CD4-positive, alpha-beta T cell treated with Interleukin-17A for 4 hours (primary cell): ENCODE measurements at regions not wholly inside any gene's neighbourhood (a gene's known extent, or its start where the extent isn't known, plus 50 kb on each side); places are given as distances from the start of the nearest gene placed in this dataset.
"Not testable (repeated sequence)": the region's sequence is repeated elsewhere in the genome, so short reads cannot be mapped to it uniquely, and the experiment has no call there.

Experiments used
- DNase-seq: peaks from one replicate; pipeline ENCODE4 v3.0.0-alpha.2; 2020; ENCODE audit warnings: mixed read lengths

- not testable (repeated sequence) for DNase-seq
Observed at GRCh38 chr5:89164703-89165102, 281.7 kb upstream of the MEF2C start.

DNA sequence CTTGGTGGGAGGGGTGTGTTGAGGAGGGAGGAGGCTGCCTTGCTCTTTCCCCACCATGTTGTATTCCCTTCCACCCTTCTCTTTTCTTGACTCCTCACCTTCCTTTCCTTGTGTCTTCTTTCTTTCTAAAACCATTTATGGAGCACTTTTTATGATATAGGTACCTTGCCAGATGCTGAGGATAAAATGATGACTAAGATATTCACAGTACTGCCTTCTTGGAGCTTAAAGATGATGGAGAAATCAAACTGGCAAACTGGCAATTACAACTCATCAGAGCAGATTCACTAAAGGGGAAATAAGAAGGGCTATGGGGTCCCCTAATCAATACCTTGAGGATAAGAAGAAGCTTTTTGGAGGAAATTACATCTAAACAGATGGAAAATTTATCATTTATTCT is 273.2 kb upstream of the MEF2C start:
- DNase-seq: no peak

DNA sequence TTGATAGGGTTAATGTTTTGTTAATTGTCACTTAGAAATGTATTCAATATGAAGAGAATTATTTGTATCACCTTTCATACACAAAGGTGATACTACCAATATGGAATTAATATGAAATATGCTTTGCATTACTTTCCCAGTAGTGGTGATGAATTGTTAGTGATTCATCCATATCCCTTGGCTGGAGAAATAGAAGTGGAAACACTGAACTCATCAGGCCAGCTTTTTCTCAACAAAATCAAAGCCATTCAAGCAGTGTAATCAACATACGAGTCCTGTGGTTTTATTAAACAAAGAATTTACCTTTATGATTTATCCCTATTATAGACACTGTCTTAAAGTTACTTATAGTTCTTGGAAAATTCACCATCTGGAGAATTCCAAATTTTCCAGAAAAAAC is 264.0 kb upstream of the MEF2C start:
- DNase-seq: no peak

GRCh38 chr5:89137148-89137547 is 254.2 kb upstream of the MEF2C start:
- DNase-seq: no peak

DNA sequence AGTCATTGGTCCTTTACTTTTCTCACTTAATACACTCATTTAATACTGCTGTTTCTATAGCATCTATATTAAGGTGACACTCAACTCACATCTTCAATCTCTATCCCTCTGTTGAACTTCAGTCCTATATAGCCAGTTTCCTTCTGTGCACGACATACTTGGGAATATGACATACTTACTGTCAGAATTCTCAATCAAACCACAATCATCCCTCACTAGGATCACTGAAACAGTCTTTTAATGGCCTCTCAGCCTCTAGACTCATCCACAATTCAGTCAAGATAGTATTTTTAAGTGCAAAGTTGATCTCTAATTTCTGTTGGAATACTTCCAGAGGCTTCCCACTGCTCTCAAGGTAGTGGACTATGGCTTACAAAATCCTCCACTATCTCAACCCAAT is 251.0 kb upstream of the MEF2C start:
- DNase-seq: no peak

GRCh38 chr5:89133129-89133528 is 250.1 kb upstream of the MEF2C start:
- DNase-seq: no peak

DNA sequence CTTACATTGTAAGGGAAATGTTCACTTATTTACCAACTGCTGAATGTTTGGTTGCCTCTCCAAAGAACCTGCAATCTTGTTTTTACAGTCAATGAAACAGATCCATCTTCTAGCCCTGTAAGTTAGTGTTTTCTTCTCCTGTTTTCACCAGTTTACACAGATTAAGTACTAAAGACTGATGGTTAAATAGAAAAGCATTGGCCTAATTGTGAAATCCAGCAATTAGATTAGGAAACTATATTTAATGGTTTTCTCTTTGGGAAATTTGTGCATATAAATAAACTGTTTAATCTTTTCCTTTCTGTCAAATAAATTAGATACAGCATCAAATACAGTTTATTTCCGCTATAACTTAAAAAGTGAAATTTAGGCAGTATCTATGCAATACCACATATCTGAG is 247.9 kb upstream of the MEF2C start:
- DNase-seq: no peak

DNA sequence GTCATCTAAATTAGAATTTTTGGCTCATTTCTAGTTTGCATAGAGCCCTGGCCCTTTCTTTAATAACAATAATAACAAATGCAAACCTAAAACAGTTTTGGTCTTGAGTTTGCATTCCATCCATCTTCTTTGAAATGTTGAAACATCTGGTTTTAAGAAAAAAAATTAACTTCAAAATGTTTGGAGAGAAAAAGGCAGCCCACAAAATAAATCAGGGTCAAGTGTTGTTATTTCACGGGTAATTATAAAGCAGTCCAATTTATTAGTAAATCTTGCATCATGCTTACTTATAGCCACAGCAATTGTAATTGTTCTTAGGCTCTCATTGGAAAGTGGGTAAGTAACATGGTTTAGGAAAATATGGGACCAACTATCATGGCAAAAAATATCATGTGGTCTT is 247.0 kb upstream of the MEF2C start:
- DNase-seq: no peak

DNA sequence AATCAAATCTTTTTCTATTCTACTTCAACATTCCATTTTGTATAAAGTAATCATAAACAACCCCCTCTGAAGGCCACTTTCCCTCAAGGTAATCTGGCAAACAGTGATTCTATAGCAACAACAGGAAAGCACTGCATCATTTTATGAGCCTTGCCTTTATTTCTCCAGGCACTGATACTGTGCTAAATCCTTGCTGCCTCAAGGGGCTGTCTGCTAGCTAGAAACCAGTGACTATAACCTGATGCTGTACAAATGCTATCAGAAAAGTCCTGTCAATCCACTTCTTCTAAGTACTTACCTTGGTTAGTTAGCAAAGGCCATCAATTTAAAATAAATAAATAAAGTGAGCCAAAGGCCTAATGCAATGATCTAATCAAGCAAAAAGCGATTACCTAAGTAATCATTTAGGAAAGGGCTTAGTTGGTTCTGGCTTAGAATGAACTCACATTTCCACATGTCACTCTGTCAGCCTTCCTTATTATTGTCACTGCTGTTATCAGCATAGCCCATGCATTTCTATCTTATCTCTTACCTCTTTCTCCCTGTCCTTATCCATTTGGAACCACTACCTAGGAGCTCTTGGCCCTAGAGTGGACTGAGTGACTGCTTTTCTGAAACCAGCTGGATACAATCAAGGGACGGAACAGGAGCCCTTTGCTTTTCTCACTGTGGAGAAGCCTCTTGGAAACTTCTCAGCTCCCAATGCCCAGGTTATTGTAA is 246.1 kb upstream of the MEF2C start:
- DNase-seq: no peak

GRCh38 chr5:89128092-89128491 is 245.1 kb upstream of the MEF2C start:
- no peak for DNase-seq

DNA sequence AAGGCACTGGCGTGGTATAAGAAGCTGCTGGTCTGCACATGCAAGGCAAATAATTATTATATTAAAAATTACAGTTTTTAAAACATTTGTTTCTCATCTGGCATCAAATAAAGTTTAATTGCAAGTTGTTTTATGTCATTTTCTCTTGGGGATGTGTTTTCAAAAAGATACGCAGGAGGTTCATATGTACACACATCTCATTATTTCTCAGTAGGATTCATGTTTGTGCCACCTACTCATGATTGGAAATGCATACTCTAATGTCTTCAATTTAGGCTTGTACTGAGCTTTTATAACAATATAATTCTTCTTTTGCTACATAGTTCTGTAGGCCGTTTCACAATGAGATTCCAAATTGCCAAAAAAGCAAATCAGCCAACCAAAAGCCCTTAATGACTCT is 244.2 kb upstream of the MEF2C start:
- DNase-seq: no peak

DNA sequence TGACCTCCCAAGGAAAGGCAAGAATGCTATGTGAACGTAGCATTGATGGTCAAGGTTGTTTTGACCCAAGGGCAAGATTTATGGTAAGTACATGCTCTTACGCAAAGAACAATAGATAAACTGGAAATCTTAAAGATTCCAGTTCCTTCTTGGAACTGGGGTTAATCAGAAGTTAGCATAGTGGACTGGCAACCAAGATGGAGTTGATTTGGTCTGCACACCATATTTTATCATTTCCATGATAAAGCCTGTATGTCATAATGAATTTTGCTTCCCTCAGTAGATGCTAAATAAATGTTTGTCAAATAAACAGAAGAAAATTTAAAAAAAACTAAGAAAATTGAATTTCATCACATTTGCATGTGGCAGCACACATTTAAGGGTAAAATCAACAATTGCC is 242.4 kb upstream of the MEF2C start:
- no peak for DNase-seq

- no peak for DNase-seq
Observed at GRCh38 chr5:89123581-89123980, 240.6 kb upstream of the MEF2C start.

GRCh38 chr5:89120719-89121118 is 237.7 kb upstream of the MEF2C start:
- no peak for DNase-seq

- no peak for DNase-seq
Observed at GRCh38 chr5:89117124-89117644, 234.2 kb upstream of the MEF2C start.

- DNase-seq: no peak
Observed at GRCh38 chr5:89110916-89111646, 228.1 kb upstream of the MEF2C start.

DNA sequence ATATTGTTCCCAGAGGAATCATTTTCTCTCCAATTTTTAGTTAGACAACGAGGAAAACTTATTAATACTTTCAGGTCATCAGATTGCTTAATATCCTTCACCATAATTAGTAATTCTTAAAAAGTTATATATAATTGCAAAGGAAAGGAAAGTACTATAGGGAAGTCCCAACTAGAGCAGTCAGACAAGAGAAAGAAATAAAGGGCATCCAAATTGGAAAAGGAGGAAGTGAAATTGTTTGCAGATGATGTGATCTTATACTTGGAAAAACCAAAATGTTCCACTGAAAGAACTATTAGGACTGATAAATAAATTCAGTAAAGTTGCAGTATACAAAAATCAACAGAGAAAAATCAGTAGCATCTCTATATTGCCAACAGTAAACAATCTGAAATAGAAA is 223.5 kb upstream of the MEF2C start:
- DNase-seq: no peak

DNA sequence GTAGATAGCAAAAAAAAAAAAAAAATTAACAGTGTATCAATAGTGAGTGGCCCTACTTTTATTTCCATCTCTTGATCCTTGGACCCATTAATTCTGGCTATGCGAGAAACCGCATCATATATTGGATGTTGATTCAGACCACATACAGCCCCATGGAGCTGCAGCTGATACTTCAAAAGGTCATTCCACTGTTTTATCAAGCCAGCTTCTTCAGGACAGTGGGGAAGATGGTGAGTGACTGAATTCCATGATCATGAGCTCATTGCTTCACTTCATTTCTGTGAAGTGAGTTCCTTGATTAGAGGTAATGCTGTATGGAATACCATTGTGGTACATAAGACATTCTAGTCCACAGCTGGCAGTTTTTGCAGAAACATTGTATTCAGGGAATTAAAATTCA is 222.9 kb upstream of the MEF2C start:
- DNase-seq: no peak

DNA sequence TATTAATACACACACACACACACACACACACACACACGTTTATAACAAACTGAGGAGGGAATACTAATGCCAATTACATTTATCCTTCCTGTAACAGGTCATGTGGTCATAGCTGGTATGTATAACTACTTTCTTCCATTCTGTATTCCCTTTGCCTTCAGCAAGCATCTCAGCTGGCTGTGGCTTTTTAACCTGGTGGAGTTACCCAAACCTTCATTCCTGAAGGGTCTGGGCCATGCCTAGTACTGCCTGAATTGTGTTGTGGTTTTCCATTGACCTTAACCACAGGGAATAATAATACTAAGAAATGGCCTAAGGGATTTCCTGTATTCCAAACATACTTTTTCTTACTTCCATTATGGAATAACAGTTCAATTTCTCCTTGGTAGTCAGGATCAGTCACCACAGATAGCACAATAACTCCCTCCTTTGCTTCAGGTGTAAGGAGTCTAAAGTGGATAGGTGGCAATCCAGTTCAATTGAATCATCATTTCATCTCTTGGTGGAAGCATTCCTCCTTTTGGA is 222.2 kb upstream of the MEF2C start:
- DNase-seq: no peak

DNA sequence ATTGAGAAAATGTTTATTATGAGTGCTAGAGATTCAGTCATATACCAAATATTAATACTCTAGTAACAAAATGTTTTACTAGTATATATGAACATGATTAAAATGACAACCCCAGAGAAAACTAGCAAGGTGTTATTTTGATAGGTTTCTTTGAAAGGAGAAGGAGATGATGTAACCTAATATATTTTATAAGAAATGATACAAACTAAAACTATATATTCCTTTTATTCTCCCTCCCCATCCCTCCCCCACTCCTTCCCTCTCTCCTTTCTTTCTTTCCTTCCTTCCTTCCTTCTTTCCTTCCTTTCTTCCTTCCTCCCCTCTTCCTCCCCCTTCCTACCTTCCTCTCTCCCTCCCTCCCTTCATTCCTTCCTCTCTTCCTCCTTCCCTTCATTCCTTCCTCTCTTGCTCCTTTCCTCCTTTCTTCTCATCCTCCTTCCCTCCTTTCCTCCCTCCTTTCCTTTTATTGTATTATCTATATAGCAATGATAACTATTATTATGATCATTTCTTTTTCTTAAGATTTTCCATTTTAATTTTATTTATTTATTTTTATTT is 215.3 kb upstream of the MEF2C start:
- DNase-seq: no peak

DNA sequence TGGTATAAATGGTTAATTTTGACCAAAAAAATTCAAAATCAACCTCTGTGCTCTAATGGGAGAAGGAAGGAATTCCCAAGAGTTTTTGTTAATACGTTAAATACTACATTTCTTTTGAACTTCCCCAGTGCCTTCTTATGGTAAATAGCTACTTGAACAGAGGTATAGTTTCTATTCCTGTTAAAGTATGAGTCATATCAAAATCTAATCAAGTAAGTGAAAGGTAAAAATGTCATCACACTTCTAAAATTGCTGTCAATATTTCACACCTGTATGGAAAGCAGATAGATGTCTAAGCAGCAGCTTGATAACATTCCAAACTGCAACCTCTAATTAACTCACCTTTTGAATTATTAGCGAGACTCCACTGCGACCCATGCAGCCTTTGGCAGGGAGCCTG is 214.1 kb upstream of the MEF2C start:
- no peak for DNase-seq

GRCh38 chr5:89095341-89095740 is 212.4 kb upstream of the MEF2C start:
- DNase-seq: no peak

- no peak for DNase-seq
Observed at GRCh38 chr5:89090037-89090436, 207.1 kb upstream of the MEF2C start.
